ENCODE measurements at regions not wholly inside any gene's neighbourhood (a gene's known extent, or its start where the extent isn't known, plus 50 kb on each side); places are given as distances from the start of the nearest gene placed in this dataset.
"Not testable (repeated sequence)": the region's sequence is repeated elsewhere in the genome, so short reads cannot be mapped to it uniquely, and the experiment has no call there.

DNA sequence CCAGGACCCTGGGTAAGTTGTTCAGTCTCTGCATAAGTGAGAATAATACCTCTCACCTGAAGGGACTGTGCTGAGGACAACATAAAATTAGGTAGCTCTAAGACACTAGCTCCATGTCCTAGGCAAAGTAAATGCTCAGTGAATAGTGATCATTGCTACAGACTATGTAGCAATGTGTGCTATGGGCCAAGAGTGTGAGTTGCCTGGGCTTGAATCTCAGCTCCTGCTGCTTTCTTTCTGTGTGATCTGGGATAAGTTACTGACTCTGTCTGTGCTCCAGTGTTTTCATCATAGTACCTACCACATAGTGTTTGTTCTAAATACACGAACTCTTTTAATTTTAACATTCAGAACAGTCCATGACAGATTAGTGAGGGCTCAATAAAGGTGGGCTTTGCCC is 81.1 kb upstream of the MFGE8 start:
- DNase-seq = no peak
- Histone ChIP-seq H3K9me3 (replicated peaks; ENCODE audit: control insufficient read depth, low read depth, low read length) (no peaks in the 10 kb centered on the region), H3K27me3 (ENCODE audit: control insufficient read depth, insufficient read depth, low read length) (peaks cover 4% of the 10 kb centered on the region), H3K27ac (ENCODE audit: low read length) (no peak overlapping the region), H3K36me3 (ENCODE audit: control insufficient read depth, insufficient read depth, low read length) (no peaks in the 10 kb centered on the region), H3K4me3 (ENCODE audit: low read length) (no peak overlapping the region), H3K4me1 (ENCODE audit: control insufficient read depth, insufficient read depth, low read length) (no peaks in the 10 kb centered on the region)
- WGBS (ENCODE audit: insufficient coverage) = no CpG with 5 or more reads among the region's 1 CpG

DNA sequence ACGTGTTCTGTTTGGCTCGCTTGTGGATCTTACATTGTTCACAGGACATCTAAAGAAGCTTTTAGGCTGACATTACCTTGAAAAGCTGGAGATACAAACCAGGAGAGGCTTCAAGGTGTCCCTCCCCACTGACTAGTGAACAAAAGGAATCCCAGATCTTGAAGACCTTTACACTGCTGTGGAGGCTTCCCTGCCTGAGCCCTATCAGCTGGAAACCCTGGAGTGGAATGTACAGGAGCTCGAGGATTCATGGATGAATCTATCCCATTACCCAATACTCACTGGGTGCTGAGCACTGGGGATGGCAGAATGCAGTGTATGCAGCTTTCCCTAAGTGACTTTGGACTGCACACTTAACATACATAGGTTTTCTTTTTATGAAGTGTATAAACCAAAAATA is 82.3 kb upstream of the MFGE8 start:
- DNase-seq = no peak
- H3K4me3 ChIP-seq (ENCODE audit: low read length) = no peak overlapping the region
- no peaks in the 10 kb centered on the region for H3K27me3 ChIP-seq (ENCODE audit: control insufficient read depth, insufficient read depth, low read length)
- no peaks in the 10 kb centered on the region for H3K9me3 ChIP-seq (replicated peaks; ENCODE audit: control insufficient read depth, low read depth, low read length)
- H3K4me1 ChIP-seq (ENCODE audit: control insufficient read depth, insufficient read depth, low read length) = no peaks in the 10 kb centered on the region
- no peaks in the 10 kb centered on the region for H3K36me3 ChIP-seq (ENCODE audit: control insufficient read depth, insufficient read depth, low read length)
- 29% methylated on average over 2 of the region's 3 CpGs for WGBS (ENCODE audit: insufficient coverage)
- no peak overlapping the region for H3K27ac ChIP-seq (ENCODE audit: low read length)

- Histone ChIP-seq H3K4me3 (ENCODE audit: low read length) (no peak overlapping the region), H3K27ac (ENCODE audit: low read length) (no peak overlapping the region), H3K27me3 (ENCODE audit: control insufficient read depth, insufficient read depth, low read length) (no peaks in the 10 kb centered on the region), H3K36me3 (ENCODE audit: control insufficient read depth, insufficient read depth, low read length) (no peaks in the 10 kb centered on the region), H3K4me1 (ENCODE audit: control insufficient read depth, insufficient read depth, low read length) (peaks cover 3% of the 10 kb centered on the region), H3K9me3 (replicated peaks; ENCODE audit: control insufficient read depth, low read depth, low read length) (no peaks in the 10 kb centered on the region)
- 75% methylated on average over 1 of the region's 3 CpGs for WGBS (ENCODE audit: insufficient coverage)
- no peak for DNase-seq
These were observed 84.4 kb upstream of the MFGE8 start for GRCh38 chr15:88997531-88997930.

DNA sequence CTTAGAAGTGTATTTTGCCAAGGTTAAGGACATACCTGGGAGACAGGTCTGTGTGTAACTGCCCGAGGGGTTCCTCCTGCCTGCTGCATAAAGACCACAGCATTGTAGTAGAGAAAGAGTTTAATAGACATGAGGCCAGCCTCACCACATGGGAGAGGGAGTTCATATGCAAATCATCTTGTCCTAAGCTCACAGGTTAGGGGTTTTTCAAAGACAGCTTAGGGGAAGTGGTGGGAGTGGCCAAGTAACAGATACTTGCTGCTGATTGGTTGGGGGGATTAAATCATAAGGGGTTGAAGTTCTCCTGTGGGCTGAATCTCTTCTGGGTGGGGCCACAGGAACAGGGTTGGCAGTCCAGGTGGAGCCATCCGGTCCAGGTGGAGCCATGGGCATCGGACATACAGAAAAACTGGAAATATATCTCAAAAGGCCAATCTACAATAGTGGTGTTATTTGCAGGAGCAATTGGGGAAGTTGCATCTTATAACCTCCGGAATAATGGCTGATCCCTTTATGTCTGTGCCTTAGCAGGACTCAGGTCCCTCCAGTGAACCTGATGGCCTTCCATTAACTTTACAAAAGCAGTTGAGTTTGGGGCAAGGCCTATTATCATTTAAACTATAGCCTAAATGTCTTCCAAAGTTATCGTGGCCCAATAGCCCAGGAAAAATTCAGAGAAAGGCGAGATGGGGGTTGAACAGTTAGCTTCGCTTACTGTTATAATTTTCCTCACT is 86.0 kb upstream of the MFGE8 start:
- H3K36me3 ChIP-seq (ENCODE audit: control insufficient read depth, insufficient read depth, low read length) = no peaks in the 10 kb centered on the region
- H3K9me3 ChIP-seq (replicated peaks; ENCODE audit: control insufficient read depth, low read depth, low read length) = no peaks in the 10 kb centered on the region
- peaks cover 9% of the 10 kb centered on the region for H3K4me1 ChIP-seq (ENCODE audit: control insufficient read depth, insufficient read depth, low read length)
- H3K27me3 ChIP-seq (ENCODE audit: control insufficient read depth, insufficient read depth, low read length) = no peaks in the 10 kb centered on the region
- H3K27ac ChIP-seq (ENCODE audit: low read length) = no peak overlapping the region
- no peak for DNase-seq
- H3K4me3 ChIP-seq (ENCODE audit: low read length) = no peak overlapping the region
- WGBS (ENCODE audit: insufficient coverage) = 51% methylated on average over 2 of the region's 7 CpGs

- WGBS (ENCODE audit: insufficient coverage) = 87% methylated on average over 3 of the region's 4 CpGs
- H3K4me1 ChIP-seq (ENCODE audit: control insufficient read depth, insufficient read depth, low read length) = peaks cover 16% of the 10 kb centered on the region
- H3K27me3 ChIP-seq (ENCODE audit: control insufficient read depth, insufficient read depth, low read length); H3K4me3 ChIP-seq (ENCODE audit: low read length); H3K9me3 ChIP-seq (replicated peaks; ENCODE audit: control insufficient read depth, low read depth, low read length); H3K27ac ChIP-seq (ENCODE audit: low read length); H3K36me3 ChIP-seq (ENCODE audit: control insufficient read depth, insufficient read depth, low read length); DNase-seq: not testable (repeated sequence)
These were observed 86.5 kb upstream of the ABHD2 start for GRCh38 chr15:89001708-89002275.

GRCh38 chr15:89002281-89002761 is 85.9 kb upstream of the ABHD2 start:
- 25% methylated on average over 2 of the region's 5 CpGs for WGBS (ENCODE audit: insufficient coverage)
- H3K27me3 ChIP-seq (ENCODE audit: control insufficient read depth, insufficient read depth, low read length) = no peaks in the 10 kb centered on the region
- H3K27ac ChIP-seq (ENCODE audit: low read length) = no peak overlapping the region
- DNase-seq = no peak
- no peak overlapping the region for H3K4me3 ChIP-seq (ENCODE audit: low read length)
- no peaks in the 10 kb centered on the region for H3K9me3 ChIP-seq (replicated peaks; ENCODE audit: control insufficient read depth, low read depth, low read length)
- H3K4me1 ChIP-seq (ENCODE audit: control insufficient read depth, insufficient read depth, low read length) = peaks cover 16% of the 10 kb centered on the region
- no peaks in the 10 kb centered on the region for H3K36me3 ChIP-seq (ENCODE audit: control insufficient read depth, insufficient read depth, low read length)

- Histone ChIP-seq H3K27ac (ENCODE audit: low read length) (no peak overlapping the region), H3K9me3 (replicated peaks; ENCODE audit: control insufficient read depth, low read depth, low read length) (no peaks in the 10 kb centered on the region), H3K27me3 (ENCODE audit: control insufficient read depth, insufficient read depth, low read length) (no peaks in the 10 kb centered on the region), H3K4me3 (ENCODE audit: low read length) (no peak overlapping the region), H3K36me3 (ENCODE audit: control insufficient read depth, insufficient read depth, low read length) (no peaks in the 10 kb centered on the region), H3K4me1 (ENCODE audit: control insufficient read depth, insufficient read depth, low read length) (peaks cover 16% of the 10 kb centered on the region)
- WGBS (ENCODE audit: insufficient coverage) = 75% methylated on average over 1 of the region's 5 CpGs
- DNase-seq = no peak
These were observed 85.4 kb upstream of the ABHD2 start for GRCh38 chr15:89002830-89003229.

- H3K36me3 ChIP-seq (ENCODE audit: control insufficient read depth, insufficient read depth, low read length) = no peaks in the 10 kb centered on the region
- 79% methylated on average over 3 of the region's 11 CpGs for WGBS (ENCODE audit: insufficient coverage)
- H3K9me3 ChIP-seq (replicated peaks; ENCODE audit: control insufficient read depth, low read depth, low read length) = no peaks in the 10 kb centered on the region
- H3K27me3 ChIP-seq (ENCODE audit: control insufficient read depth, insufficient read depth, low read length) = no peaks in the 10 kb centered on the region
- peaks cover 16% of the 10 kb centered on the region for H3K4me1 ChIP-seq (ENCODE audit: control insufficient read depth, insufficient read depth, low read length)
- H3K4me3 ChIP-seq (ENCODE audit: low read length) = no peak overlapping the region
- peak overlapping the region; percentile 52 for H3K27ac ChIP-seq (ENCODE audit: low read length)
- peak; percentile 54 for DNase-seq
These were observed 84.2 kb upstream of the ABHD2 start for GRCh38 chr15:89003865-89004725.

GRCh38 chr15:89004726-89005030 is 83.6 kb upstream of the ABHD2 start:
- DNase-seq = peak; percentile 58
- no peak overlapping the region for H3K4me3 ChIP-seq (ENCODE audit: low read length)
- no peaks in the 10 kb centered on the region for H3K27me3 ChIP-seq (ENCODE audit: control insufficient read depth, insufficient read depth, low read length)
- no peaks in the 10 kb centered on the region for H3K36me3 ChIP-seq (ENCODE audit: control insufficient read depth, insufficient read depth, low read length)
- H3K27ac ChIP-seq (ENCODE audit: low read length) = peak overlapping the region; percentile 52
- peaks cover 16% of the 10 kb centered on the region for H3K4me1 ChIP-seq (ENCODE audit: control insufficient read depth, insufficient read depth, low read length)
- no peaks in the 10 kb centered on the region for H3K9me3 ChIP-seq (replicated peaks; ENCODE audit: control insufficient read depth, low read depth, low read length)
- 87% methylated on average over 4 of the region's 4 CpGs for WGBS (ENCODE audit: insufficient coverage)

DNA sequence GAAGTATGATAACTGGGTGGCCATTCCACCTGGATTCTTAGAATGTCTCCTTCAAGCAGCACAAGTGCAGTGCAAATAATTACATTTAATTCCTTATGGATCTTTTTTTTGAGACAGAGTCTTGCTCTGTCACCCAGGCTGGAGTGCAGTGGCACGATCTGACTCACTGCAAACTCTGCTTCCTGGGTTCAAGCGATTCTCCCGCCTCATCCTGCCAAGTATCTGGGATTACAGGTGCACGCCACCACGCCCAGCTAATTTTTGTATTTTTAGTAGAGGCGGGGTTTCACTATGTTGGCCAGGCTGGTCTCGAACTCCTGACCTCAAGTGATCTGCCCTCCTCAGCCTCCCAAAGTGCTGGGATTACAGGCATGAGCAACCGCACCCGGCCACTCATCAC is 80.7 kb upstream of the ABHD2 start:
- not testable (repeated sequence) for H3K4me3 ChIP-seq (ENCODE audit: low read length); H3K36me3 ChIP-seq (ENCODE audit: control insufficient read depth, insufficient read depth, low read length); H3K9me3 ChIP-seq (replicated peaks; ENCODE audit: control insufficient read depth, low read depth, low read length); H3K27me3 ChIP-seq (ENCODE audit: control insufficient read depth, insufficient read depth, low read length); DNase-seq; H3K27ac ChIP-seq (ENCODE audit: low read length)
- 94% methylated on average over 3 of the region's 9 CpGs for WGBS (ENCODE audit: insufficient coverage)
- H3K4me1 ChIP-seq (ENCODE audit: control insufficient read depth, insufficient read depth, low read length) = peaks cover 14% of the 10 kb centered on the region
